ENCODE measurements at regions not wholly inside any gene's neighbourhood (a gene's known extent, or its start where the extent isn't known, plus 50 kb on each side); places are given as distances from the start of the nearest gene placed in this dataset.

GRCh38 chr6:130520221-130520620 lies 154.4 kb downstream of the TMEM200A start (continued):
- TF ChIP-seq ZFP91 (CRISPR knock-in tag; IDR thresholded peaks at IDR 0.05) = no peak
- no peak for TF ChIP-seq HSF4 (CRISPR knock-in tag; IDR thresholded peaks at IDR 0.05; ENCODE audit: borderline replicate concordance)
- TF ChIP-seq, protein P1, sequence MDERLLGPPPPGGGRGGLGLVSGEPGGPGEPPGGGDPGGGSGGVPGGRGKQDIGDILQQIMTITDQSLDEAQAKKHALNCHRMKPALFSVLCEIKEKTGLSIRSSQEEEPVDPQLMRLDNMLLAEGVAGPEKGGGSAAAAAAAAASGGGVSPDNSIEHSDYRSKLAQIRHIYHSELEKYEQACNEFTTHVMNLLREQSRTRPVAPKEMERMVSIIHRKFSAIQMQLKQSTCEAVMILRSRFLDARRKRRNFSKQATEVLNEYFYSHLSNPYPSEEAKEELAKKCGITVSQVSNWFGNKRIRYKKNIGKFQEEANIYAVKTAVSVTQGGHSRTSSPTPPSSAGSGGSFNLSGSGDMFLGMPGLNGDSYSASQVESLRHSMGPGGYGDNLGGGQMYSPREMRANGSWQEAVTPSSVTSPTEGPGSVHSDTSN (CRISPR knock-in tag; IDR thresholded peaks at IDR 0.05; ENCODE audit: low read depth) = no peak
- TF ChIP-seq, protein P1 (tag; conservative IDR thresholded peaks at IDR 0.05; ENCODE audit: low read depth) = no peak
- no peak for TF ChIP-seq MXI1 (IDR thresholded peaks at IDR 0.05; ENCODE audit: low read depth, low read length)
- TF ChIP-seq HMG20B (CRISPR knock-in tag; IDR thresholded peaks at IDR 0.05) = no peak
- TF ChIP-seq SMC3 (conservative IDR thresholded peaks at IDR 0.05; ENCODE audit: insufficient read depth, low read depth, low read length) = no peak
- TF ChIP-seq, protein P2, sequence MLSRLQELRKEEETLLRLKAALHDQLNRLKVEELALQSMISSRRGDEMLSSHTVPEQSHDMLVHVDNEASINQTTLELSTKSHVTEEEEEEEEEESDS (CRISPR knock-in tag; IDR thresholded peaks at IDR 0.05) = no peak
- no peak for TF ChIP-seq JUNB (CRISPR knock-in tag; conservative IDR thresholded peaks at IDR 0.05)
- TF ChIP-seq CREB1 (IDR thresholded peaks at IDR 0.05) = no peak
- no peak for TF ChIP-seq CREB1 (CRISPR knock-in tag; IDR thresholded peaks at IDR 0.05)
- TF ChIP-seq ZFP30 (CRISPR knock-in tag; IDR thresholded peaks at IDR 0.05; ENCODE audit: borderline replicate concordance) = no peak
- TF ChIP-seq BDP1 (IDR thresholded peaks at IDR 0.05; ENCODE audit: insufficient read depth, insufficient read length) = no peak
